GM21786 (cell line): ENCODE measurements at regions not wholly inside any gene's neighbourhood (a gene's known extent, or its start where the extent isn't known, plus 50 kb on each side); places are given as distances from the start of the nearest gene placed in this dataset.
"Not testable (repeated sequence)": the region's sequence is repeated elsewhere in the genome, so short reads cannot be mapped to it uniquely, and the experiment has no call there.

Experiments used
- ATAC-seq: cut with Tn5 transposase; IDR thresholded peaks from one replicate; pipeline ENCODE4 v1.9.1; 2021; ENCODE audit not compliant: unreplicated experiment

DNA sequence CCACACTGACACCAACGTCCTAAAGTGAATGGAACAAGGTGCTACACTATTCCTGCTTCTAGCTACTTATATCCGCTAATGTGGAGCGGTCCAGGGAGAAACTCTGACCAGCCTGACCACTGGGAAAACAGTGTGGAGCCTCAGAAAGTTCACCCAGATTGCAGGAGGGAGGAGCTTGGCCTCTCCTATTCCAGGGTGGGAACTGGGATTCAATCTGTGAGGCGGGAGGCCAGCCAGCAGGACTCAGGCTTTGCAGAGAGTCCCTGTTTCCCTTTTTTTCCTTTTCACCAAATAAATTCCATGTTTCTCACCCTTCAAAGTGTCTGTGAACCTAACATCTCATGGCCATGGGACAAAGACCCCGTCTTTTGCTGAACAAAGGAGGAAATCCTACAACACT is 86.4 kb upstream of the SEMA3C start:
- ATAC-seq: no peak

DNA sequence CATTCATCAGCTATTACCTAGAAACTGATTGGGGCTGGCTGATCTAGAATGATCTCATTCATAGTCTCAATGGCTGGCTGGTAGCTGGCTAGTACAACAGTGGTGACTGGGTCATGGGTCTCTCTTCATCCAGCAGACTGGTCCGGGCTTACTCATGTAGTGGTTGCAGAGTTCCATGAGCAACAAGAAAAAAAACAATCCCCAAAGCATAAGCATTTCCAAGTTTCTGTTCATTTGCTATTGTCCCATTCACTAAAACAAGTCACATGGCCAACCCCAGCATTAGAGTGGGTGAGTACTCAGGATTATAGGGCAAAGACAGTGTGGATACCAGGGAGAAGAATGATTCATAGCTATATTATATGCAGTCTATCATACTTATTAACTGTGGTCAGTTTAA is 85.2 kb upstream of the SEMA3C start:
- no peak for ATAC-seq

DNA sequence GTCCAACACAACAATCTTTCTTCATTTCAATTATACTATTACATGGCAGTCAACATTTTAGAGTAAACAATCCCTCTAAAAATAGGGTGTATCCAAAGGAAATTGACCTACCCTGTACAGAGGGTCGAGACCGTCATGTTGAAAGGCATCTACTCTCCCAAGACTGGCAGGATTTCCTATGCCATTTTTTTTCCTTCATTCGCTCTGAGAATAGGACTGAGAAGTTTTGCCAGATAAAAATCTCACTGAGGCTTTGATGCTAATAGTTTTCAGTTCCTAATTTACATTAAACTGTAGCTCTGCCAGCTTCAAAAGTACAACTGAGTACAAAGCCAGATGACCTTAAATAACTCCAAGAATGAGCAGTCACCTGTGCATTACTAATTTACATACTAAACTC is 84.5 kb upstream of the SEMA3C start:
- ATAC-seq: no peak

DNA sequence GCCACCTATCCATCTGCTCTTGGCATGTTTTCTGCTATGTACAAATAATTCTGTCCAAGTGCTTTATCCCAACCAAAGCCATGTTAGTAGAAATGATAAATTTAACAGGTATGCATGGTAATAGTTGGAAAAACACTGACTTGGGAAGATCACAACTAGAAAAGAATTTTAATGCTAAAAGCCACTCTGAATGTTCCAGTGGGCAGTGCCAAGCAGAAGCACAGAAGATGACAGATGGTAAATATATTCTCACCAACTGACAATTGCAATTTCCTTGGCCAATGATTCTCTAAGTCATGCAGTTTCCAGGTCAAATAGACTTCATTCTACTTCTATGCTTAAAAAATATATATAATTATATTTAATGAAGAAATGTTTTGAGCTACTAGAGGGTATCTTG is 83.6 kb upstream of the SEMA3C start:
- no peak for ATAC-seq

DNA sequence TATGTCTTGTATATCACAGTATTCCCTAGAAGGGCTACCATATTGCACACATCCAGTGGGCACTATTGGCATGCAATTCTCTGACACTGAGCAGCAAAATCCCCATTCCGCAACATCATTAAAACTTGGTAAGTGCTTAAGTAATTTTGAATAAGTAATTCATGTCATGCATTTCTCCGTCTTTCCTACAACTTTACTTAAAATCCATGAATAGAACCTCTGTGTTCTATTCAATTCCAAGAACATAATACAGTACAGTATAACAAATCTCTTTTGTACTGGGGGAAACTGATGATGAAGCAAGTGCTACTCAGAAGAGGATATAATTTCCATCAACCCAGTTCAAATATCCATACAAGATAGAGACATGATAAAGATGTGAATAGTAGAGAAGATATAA is 80.9 kb upstream of the SEMA3C start:
- ATAC-seq: no peak

DNA sequence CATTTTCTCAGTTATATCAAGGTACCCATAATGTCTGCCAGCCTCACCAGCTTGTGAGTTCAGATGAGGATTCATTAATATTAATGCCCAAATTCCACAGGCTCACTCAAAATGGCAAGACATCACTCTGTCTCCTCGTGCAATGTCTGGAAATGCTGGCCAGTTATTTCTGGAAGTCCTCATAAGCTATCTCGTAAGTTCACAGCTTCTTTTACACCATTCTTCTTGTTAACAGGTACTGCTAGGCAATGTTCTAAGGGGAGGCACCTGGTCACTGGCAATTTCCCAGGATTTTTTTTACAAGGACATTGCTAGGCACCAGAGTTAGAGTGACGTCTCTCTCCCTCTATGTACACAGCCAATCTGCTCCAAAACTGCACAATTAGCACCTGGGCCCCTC is 80.2 kb upstream of the SEMA3C start:
- no peak for ATAC-seq

DNA sequence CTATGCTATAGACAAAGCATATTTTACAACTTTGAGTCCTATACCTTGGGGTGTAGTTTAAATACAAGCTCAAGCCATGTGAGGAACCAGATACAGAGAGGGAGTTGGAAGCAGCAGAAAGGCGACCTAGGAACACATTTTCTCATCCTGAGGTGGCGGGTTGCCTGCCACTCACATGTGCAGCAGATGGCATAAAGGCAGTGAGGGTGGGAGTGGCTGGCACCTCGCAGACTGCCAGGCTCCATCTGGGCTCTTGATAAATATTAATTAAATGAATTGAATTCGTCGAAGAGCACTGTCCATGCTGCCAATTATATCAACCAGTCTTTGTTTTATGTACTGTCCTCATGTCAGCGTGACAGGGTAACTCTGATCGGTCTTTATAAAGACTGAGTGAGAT is 79.0 kb upstream of the SEMA3C start:
- ATAC-seq: no peak

DNA sequence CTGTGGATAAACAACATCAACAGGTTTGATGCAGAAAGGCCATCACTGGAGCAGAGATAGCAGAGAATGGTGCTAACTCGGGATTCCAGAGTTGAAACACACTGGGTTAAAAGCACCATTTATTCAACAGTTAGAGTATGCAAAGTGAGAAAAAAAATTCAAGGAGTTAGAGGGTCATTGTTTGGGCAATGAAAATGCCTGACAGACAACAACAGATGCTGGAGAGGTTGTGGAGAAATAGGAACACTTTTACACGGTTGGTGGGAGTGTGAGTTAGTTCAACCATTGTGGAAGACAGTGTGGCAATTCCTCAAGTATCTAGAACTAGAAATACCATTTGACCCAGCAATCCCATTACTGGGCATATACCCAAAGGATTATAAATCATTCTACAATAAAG is 77.4 kb upstream of the SEMA3C start:
- not testable (repeated sequence) for ATAC-seq

DNA sequence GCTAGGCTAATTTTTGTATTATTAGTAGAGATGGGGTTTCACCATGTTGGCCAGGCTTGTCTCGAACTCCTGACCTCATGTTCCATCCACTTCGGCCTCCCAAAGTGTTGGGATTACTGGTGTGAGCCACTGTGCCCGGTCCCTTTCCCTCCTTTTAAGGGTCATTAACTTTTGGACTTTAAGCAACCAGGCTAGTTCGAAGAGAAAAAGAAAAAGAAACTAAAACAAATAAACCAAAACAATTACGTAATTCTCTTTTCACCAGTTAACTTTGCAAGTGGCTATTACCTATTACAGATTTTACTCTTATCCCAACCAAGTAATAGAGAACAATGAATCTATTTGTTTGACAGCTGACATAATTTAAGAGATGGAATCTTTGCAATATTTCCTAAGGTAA is 72.8 kb upstream of the SEMA3C start:
- no peak for ATAC-seq

DNA sequence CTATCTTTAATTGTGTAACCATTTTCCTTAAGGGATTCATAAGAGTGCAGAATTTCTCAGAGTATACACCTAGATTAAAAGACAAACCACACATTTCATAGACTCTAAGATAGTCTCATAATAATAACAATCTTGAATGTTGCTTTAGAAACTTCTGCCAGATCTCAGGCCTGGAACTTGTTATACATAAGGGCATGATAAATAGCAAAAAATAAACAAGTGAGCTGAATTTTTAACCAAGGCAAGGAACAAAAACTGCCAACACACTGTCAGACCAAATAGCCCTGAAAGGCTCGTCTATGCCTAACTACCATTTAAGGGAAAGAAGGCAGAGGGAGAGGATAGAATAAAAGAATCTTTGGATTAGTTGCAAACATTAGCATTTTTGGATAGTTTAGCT is 65.8 kb upstream of the SEMA3C start:
- no peak for ATAC-seq

DNA sequence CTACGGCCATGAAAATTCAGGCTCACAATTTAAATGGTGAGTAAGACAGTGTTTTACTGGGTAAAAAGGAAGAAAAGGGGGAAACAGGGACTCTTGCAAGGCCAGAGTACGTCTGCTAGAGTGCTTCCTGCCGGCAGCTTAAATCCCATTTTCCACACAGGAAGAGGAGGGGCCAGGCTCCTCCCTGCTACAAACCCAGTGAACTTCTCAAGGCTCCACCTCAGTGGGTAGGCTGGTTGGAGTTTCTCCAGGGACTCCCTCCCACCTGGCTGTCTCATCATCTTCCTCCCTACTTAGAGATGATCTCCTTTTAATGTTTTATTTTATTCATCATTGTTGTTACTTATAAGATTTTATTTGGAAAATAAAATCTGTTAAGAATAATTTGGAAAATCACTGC is 62.6 kb upstream of the SEMA3C start:
- no peak for ATAC-seq

DNA sequence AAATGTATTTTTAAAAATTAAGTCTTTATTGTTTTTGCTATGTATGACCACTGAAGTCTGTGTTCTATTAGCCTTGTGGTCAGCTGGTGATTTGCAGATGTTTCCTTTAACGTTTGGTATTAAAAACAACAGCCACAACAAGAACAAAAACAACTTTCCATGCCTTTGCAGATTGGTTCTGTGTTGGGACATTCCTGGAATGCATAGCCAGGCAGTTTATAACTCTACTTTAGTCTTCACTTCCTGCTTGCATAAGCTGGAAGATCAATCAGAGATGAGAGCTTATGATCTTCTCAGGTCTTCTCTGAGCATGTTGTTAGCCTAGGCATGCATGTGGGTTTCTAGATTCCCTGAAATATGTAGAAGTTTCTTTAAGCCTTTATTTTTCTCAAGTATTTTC is 58.9 kb upstream of the SEMA3C start:
- no peak for ATAC-seq

DNA sequence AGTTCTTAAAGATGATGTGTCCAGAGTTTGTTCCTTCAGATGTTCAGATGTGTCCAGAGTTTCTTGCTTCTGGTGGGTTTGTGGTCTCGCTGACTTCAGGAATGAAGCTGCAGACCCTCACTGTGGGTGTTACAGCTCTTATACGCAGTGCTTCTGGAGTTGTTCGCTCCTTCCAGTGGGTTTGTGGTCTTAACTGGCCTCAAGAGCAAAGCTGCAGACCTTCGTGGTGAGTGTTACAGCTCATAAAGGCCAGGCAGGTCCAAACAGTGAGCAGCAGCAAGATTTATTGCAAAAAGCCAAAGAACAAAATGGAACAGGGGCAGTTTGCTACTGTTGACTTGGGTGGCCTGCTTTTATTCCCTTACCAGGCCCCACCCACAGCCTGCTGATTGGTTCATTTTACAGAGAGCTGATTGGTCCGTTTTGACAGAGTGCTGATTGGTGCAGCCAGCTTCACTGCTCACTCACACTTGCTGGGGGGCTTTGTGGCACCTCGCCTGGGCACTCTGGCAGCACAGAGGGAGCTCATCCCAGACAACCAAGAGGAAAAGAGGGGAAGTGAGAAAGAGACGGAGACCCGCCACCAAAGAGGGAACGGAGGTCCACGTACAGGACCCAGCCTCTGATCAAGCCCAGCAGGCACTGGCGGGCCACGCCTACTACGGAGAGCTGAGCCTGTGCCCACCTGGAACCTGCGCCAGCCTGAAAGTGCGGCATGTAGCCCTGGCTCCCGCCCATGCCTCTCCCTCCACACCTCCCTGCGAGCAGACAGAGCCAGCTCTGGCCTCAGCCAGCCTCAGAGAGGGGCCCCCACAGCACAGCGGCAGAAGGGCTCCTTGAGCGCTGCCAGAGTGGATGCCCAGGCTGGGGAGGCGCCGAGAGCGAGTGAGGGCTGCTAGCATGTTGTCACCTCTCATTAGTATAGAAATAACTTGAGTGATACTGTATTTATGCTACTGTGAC is 55.8 kb upstream of the SEMA3C start:
- no peak for ATAC-seq

DNA sequence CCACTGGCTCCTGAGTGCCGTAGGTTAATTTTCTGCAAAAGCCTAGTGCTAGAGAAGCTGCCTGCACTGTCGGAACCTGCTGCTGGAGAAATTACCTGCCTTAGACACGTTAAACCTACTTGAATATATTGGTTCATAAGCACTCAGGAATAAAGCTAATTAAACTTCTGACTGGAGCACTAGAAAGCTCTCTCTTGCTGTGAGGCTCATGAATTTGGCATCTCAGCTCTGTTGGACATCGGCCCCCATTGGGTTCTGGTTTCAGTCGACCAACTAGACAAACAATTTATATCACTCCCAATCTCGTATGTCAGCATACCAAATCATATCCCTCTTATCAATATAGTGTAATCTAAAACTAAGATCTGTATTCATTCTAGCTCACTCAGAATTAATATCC is 52.4 kb upstream of the SEMA3C start:
- ATAC-seq: no peak
